Liver (tissue), 8 donors: ENCODE measurements at regions not wholly inside any gene's neighbourhood (a gene's known extent, or its start where the extent isn't known, plus 50 kb on each side); places are given as distances from the start of the nearest gene placed in this dataset.
A peak's percentile ranks its signal among the peaks of the same experiment; 100 is the strongest.

Experiments
- DNase-seq: peaks from one replicate; pipeline ENCODE4 v3.0.0-alpha.2; 2017; ENCODE audit warnings: low spot score
- H3K27ac ChIP-seq, 2 donors: one replicate each; pipeline ENCODE4 v1.7.0; 2013; ENCODE audit warnings: inconsistent platforms in 2 of 2, low read length in 2 of 2, control low read depth in 1 of 2, low read depth in 1 of 2, mild to moderate bottlenecking in 1 of 2
- H3K27me3 ChIP-seq, 4 donors: one replicate each; pipeline versions ENCODE4 v1.6.1 to v1.7.0; 2013; ENCODE audit warnings: low read length in 3 of 4, inconsistent platforms in 1 of 4, mild to moderate bottlenecking in 1 of 4, moderate library complexity in 1 of 4; ENCODE audit not compliant: control insufficient read depth in 4 of 4, insufficient read depth in 4 of 4
- H3K36me3 ChIP-seq, 4 donors: one replicate each; pipeline versions ENCODE4 v1.6.1 to v1.7.0; 2013; ENCODE audit warnings: low read length in 3 of 4, mild to moderate bottlenecking in 3 of 4, low read depth in 1 of 4, moderate library complexity in 1 of 4; ENCODE audit not compliant: control insufficient read depth in 4 of 4, insufficient read depth in 3 of 4
- H3K4me1 ChIP-seq, 4 donors: one replicate each; pipeline versions ENCODE4 v1.6.1 to v1.7.0; 2013; ENCODE audit warnings: low read length in 3 of 4, mild to moderate bottlenecking in 3 of 4, moderate library complexity in 1 of 4; ENCODE audit not compliant: control insufficient read depth in 4 of 4, insufficient read depth in 4 of 4
- H3K4me3 ChIP-seq, 3 donors: one replicate each; pipeline versions ENCODE4 v1.6.1 to v1.7.0; 2013; ENCODE audit warnings: low read length in 3 of 3, control low read depth in 1 of 3, low read depth in 1 of 3, mild to moderate bottlenecking in 1 of 3
- H3K9ac ChIP-seq, 2 donors: one replicate each; pipeline ENCODE4 v1.7.0; 2013; ENCODE audit warnings: low read length in 2 of 2, mild to moderate bottlenecking in 2 of 2, moderate library complexity in 2 of 2, control low read depth in 1 of 2, low read depth in 1 of 2
- H3K9me3 ChIP-seq, 4 donors: one replicate each; pipeline versions ENCODE4 v1.6.1 to v1.7.0; 2013; ENCODE audit warnings: low read length in 3 of 4; ENCODE audit not compliant: control insufficient read depth in 4 of 4
- CTCF ChIP-seq: fragments of 150-350 bp; IDR thresholded peaks from 2 replicates; pipeline ENCODE4 v1.5.1; 2017; ENCODE audit warnings: improper control_type of control experiment, low read depth, low read length; ENCODE audit not compliant: missing input control
- EGR1 ChIP-seq, 2 donors: IDR thresholded peaks; 2 replicates each; pipeline ENCODE4 v1.6.1; 2016 to 2018; ENCODE audit warnings: antibody characterized with exemption in 2 of 2, low read depth in 2 of 2
- FOXA1 ChIP-seq: IDR thresholded peaks from 2 replicates; pipeline ENCODE4 v1.6.1; 2016; ENCODE audit warnings: antibody characterized with exemption
- GABPA ChIP-seq, 2 donors: IDR thresholded peaks in 1 of 2; conservative IDR thresholded peaks in 1 of 2; 2 replicates each; pipeline ENCODE4 v1.6.1; 2016; ENCODE audit warnings: antibody characterized with exemption in 2 of 2, mild to moderate bottlenecking in 1 of 2, moderate library complexity in 1 of 2
- HNF4A ChIP-seq, 2 donors: conservative IDR thresholded peaks; 2 replicates each; pipeline ENCODE4 v1.6.1; 2016; ENCODE audit warnings: antibody characterized with exemption in 2 of 2, mild to moderate bottlenecking in 2 of 2
- HNF4G ChIP-seq: IDR thresholded peaks from 2 replicates; pipeline ENCODE4 v1.6.1; 2016; ENCODE audit warnings: antibody characterized with exemption
- MAX ChIP-seq: IDR thresholded peaks from 2 replicates; pipeline ENCODE4 v1.6.1; 2016; ENCODE audit warnings: antibody characterized with exemption
- NR2F2 ChIP-seq: IDR thresholded peaks from 2 replicates; pipeline ENCODE4 v1.6.1; 2016; ENCODE audit warnings: antibody characterized with exemption
- RAD21 ChIP-seq, 2 donors: IDR thresholded peaks; 2 replicates each; pipeline ENCODE4 v1.6.1; 2016; ENCODE audit warnings: antibody characterized with exemption in 2 of 2, mild to moderate bottlenecking in 2 of 2
- RXRA ChIP-seq, 2 donors: IDR thresholded peaks; 2 replicates each; pipeline ENCODE4 v1.6.1; 2017 to 2018; ENCODE audit warnings: antibody characterized with exemption in 2 of 2, mild to moderate bottlenecking in 1 of 2
- SP1 ChIP-seq: IDR thresholded peaks from 2 replicates; pipeline ENCODE4 v1.6.1; 2018; ENCODE audit warnings: antibody characterized with exemption, mild to moderate bottlenecking
- TAF1 ChIP-seq: conservative IDR thresholded peaks from 2 replicates; pipeline ENCODE4 v1.6.1; 2016; ENCODE audit warnings: antibody characterized with exemption, mild to moderate bottlenecking
- YY1 ChIP-seq: IDR thresholded peaks from 2 replicates; pipeline ENCODE4 v1.6.1; 2016; ENCODE audit warnings: antibody characterized with exemption, mild to moderate bottlenecking
- ZBTB33 ChIP-seq: IDR thresholded peaks from 2 replicates; pipeline ENCODE4 v1.6.1; 2016; ENCODE audit warnings: antibody characterized with exemption
- WGBS: extraction: QIAGEN DNeasy Blood & Tissue Kit; methylation state at CpG from one replicate; pipeline ENCODE4 v1.1.7; 2013; 5-methylcytosine and 5-hydroxymethylcytosine counted together
- TF ChIP-seq, protein P1 (sequence below): IDR thresholded peaks from 2 replicates; pipeline ENCODE4 v1.6.1; 2016; ENCODE audit warnings: antibody characterized with exemption, mild to moderate bottlenecking
- donor health status: healthy.
- donor health status: healthy.
- donor health status: healthy.
- donor health status: healthy.
- donor health status: healthy.

DNA sequence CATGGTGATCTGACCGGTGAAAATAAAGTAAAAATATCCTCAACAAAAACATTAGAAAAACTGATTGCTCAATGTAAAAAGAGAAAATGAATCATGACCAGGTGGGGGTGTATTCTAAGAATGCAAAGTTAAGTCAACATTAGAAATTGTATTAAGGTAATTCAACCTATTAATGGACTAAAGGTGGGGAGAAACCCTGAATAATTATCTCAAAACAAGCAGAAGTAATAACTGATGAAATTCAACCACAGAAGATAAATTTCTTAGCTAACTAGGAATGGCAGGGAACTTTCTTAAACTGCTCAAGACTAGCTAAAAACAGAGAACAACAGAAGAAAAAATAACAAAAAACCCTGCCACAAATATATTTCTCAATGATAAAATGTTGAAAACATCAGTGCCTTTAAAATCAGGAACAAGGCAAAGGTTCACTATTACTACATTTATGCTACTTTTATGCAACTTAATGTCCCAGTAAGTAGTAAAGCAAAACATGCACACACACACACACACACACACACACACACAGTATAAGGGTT lies 204.4 kb upstream of the THBS1 start:
- H3K9me3 ChIP-seq: peaks cover 0 to 3% (median 0%) of the 10 kb centered on the region in 4 donors
- H3K27ac ChIP-seq: no peak overlapping the region
- no peak overlapping the region for H3K9ac ChIP-seq
- no peaks in the 10 kb centered on the region for H3K36me3 ChIP-seq
- H3K4me1 ChIP-seq: no peaks in the 10 kb centered on the region
- H3K4me3 ChIP-seq: no peak overlapping the region
- 86% methylated on average over 1 of the region's 1 CpG for WGBS
- no peaks in the 10 kb centered on the region for H3K27me3 ChIP-seq
- DNase-seq: no peak
- TF ChIP-seq SP1 (peak; percentile 25), NR2F2 (no peak), RAD21 (IDR thresholded peaks at IDR 0.05) (no peak), RXRA (IDR thresholded peaks at IDR 0.05) (peak in 1 of 2 donors; percentile 19), GABPA (IDR thresholded peaks at IDR 0.05 in 1 of 2, conservative IDR thresholded peaks at IDR 0.05 in 1 of 2) (no peak), EGR1 (IDR thresholded peaks at IDR 0.05; ENCODE audit: low read depth in 2 of 2) (no peak), HNF4G (no peak), YY1 (no peak), HNF4A (conservative IDR thresholded peaks at IDR 0.05) (peak in 1 of 2 donors; percentile 34), FOXA1 (no peak), TAF1 (no peak)

- 77% methylated on average over 1 of the region's 1 CpG for WGBS
- DNase-seq: no peak
- Histone ChIP-seq H3K36me3 (no peaks in the 10 kb centered on the region), H3K4me1 (no peaks in the 10 kb centered on the region), H3K27ac (no peak overlapping the region), H3K9me3 (no peaks in the 10 kb centered on the region), H3K27me3 (no peaks in the 10 kb centered on the region), H3K4me3 (no peak overlapping the region), H3K9ac (no peak overlapping the region)
- TF ChIP-seq SP1 (no peak), RAD21 (IDR thresholded peaks at IDR 0.05) (no peak), CTCF (no peak), ZBTB33 (no peak), TAF1 (no peak), RXRA (IDR thresholded peaks at IDR 0.05) (no peak), GABPA (IDR thresholded peaks at IDR 0.05 in 1 of 2, conservative IDR thresholded peaks at IDR 0.05 in 1 of 2) (no peak), MAX (no peak), NR2F2 (no peak)
Observed at GRCh38 chr15:39381517-39381916, 199.4 kb upstream of the THBS1 start.

DNA sequence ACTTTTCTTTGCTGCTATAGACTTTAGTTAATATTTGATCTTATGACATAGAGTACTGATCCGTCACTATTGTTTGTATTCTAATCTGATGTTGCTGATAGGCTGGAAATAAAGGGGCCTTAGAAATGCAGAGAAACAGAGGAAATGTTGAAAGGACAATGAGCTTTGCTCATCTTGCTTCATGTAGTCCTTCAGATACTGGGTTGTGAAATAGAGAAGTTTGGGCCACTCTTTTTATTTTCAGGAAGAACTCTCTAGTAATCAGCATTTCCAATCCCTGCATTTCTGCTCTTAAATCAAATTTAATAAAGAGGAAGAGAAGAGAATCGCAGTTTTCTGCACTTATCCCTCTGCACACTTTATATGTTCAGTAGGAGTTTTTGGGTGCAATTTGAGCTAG lies 192.8 kb upstream of the THBS1 start:
- H3K27ac ChIP-seq: no peak overlapping the region
- H3K36me3 ChIP-seq: no peaks in the 10 kb centered on the region
- no peak for TF ChIP-seq CTCF
- TF ChIP-seq HNF4A (conservative IDR thresholded peaks at IDR 0.05): no peak
- no peak for TF ChIP-seq NR2F2
- TF ChIP-seq, protein P1, sequence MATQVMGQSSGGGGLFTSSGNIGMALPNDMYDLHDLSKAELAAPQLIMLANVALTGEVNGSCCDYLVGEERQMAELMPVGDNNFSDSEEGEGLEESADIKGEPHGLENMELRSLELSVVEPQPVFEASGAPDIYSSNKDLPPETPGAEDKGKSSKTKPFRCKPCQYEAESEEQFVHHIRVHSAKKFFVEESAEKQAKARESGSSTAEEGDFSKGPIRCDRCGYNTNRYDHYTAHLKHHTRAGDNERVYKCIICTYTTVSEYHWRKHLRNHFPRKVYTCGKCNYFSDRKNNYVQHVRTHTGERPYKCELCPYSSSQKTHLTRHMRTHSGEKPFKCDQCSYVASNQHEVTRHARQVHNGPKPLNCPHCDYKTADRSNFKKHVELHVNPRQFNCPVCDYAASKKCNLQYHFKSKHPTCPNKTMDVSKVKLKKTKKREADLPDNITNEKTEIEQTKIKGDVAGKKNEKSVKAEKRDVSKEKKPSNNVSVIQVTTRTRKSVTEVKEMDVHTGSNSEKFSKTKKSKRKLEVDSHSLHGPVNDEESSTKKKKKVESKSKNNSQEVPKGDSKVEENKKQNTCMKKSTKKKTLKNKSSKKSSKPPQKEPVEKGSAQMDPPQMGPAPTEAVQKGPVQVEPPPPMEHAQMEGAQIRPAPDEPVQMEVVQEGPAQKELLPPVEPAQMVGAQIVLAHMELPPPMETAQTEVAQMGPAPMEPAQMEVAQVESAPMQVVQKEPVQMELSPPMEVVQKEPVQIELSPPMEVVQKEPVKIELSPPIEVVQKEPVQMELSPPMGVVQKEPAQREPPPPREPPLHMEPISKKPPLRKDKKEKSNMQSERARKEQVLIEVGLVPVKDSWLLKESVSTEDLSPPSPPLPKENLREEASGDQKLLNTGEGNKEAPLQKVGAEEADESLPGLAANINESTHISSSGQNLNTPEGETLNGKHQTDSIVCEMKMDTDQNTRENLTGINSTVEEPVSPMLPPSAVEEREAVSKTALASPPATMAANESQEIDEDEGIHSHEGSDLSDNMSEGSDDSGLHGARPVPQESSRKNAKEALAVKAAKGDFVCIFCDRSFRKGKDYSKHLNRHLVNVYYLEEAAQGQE: no peak
- TF ChIP-seq FOXA1: no peak
- no peak for TF ChIP-seq ZBTB33
- H3K4me1 ChIP-seq: no peaks in the 10 kb centered on the region
- H3K9me3 ChIP-seq: no peaks in the 10 kb centered on the region
- WGBS: 66% methylated on average over 2 of the region's 2 CpGs
- no peak overlapping the region for H3K4me3 ChIP-seq
- H3K27me3 ChIP-seq: no peaks in the 10 kb centered on the region
- no peak overlapping the region for H3K9ac ChIP-seq
- DNase-seq: no peak
